H54 (cell line): ENCODE measurements at regions not wholly inside any gene's neighbourhood (a gene's known extent, or its start where the extent isn't known, plus 50 kb on each side); places are given as distances from the start of the nearest gene placed in this dataset.

ENCODE experiments used
- DNase-seq: peaks from one replicate; pipeline ENCODE4 v3.0.0; 2011; ENCODE audit warnings: low spot score, mixed read lengths; ENCODE audit not compliant: insufficient read length
- FAIRE-seq: peaks from 3 replicates; lab custom pipeline; 2011; peaks lifted over from hg19 to GRCh38; lab: Jason Lieb, UNC
- POLR2A ChIP-seq: IDR thresholded peaks from 2 replicates; pipeline ENCODE4 v1.6.1; 2011; ENCODE audit warnings: low read depth, mild to moderate bottlenecking, low read length

DNA sequence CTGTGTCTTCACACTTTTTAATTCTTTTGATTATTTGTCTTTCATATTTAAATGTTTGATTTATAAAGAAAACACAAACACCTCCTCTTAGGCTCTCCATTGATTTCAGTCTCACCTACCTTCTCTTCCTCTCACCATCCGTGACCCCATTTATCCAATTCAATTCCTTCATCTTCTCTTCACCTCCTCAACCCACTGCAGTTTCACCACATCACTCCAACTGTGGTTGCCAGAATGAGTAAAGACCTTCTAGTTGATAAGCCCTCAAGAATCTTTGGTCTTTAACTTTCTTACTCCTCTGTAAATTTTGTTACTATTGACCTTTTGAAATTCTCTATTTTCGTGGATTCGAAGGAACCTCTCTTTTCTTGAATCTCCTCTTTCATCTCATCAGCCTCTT lies 260.7 kb downstream of the CHRM3 start:
- FAIRE-seq: no peak
- no peak for TF ChIP-seq POLR2A
- DNase-seq: no peak

DNA sequence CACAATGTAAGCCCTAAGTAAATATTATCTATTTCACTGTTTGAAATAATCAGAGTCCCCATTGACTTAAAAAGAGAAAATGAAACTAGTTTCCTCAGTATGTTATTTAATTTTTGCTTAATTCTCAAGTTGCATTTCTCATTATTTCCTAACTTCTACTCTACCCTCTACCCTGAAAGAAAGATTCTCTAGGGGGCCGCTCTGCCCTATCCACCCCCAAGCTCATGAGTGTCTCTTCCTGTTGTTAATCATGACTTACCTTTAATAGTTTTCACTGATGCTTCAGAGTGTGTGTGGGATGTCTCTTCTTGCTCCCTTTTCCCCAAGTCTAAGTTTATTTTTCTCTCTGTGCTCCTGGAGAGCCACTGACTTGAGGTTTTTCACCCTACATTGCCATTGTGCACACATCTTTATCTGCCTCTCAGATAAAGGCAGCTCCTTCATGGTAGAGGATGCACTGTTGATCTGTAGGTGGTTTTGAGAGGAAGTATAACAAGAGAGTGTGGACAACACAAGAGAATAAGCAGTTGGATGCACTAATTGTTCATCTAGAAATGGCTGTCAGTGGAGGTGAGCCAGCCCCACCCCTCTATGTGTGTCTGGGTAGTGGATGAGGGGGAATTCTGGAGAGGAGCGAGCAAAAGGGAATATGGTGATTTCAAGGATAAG lies 261.7 kb downstream of the CHRM3 start:
- no peak for DNase-seq
- FAIRE-seq: no peak
- no peak for TF ChIP-seq POLR2A

DNA sequence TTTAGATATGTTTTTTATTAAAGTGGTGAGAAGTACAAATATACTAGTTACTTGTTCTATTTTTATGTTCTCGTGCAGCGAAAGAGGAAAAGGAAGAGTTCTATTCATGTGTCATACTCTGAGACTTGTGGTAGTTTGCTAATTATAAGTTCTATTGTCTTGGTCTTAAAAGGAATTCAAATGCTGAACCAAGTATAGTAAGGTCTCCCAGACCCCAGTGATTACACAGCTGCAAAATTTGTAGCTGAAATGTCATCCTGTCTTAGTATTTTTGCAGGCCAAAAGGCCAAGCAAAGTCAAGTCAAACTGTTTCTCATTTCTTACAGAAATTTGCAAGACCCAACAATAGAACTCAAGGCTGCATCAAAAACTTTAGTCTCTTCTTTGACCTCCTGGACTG lies 268.7 kb downstream of the CHRM3 start:
- FAIRE-seq: no peak
- DNase-seq: no peak
- TF ChIP-seq POLR2A: no peak

DNA sequence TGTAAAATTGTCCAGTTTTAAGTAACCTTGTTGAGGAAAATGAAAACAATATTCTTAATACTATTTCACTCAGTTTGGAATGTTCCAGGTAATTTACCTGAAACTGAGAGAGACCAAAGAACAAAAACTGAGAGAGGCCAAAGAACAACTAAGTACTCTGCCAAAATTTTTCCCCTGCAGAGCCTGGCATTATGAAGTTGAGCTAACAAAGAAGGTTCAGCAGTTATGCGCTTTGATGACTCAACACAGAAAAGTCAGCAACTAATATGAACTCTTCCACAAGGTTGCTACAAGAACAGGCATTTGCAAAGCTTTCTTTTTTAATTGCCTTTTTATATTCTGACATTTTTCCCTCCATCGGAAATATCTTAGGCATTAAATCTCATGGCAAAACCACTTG lies 270.9 kb downstream of the CHRM3 start:
- DNase-seq (no peak), FAIRE-seq (no peak)
- TF ChIP-seq POLR2A: no peak

DNA sequence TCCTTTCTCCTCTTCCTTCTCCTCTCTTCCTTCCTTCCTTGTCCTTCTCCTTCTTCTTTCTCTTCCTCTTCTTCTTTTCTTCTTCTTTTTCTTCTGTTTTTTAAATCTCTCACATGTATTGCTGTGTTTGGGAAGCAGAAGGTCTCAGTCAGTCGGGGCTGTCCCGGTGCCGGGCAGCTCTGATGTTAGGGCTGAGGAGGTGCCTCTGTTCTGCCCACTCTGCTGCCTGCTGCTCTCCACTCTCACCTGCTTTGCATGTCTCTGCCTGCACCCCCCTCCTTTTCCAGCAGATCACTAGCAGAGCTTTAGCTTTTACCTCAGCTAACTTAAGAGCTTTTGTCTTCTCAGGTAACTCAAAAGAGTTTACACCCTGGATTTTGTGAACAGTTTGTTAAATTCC lies 276.6 kb downstream of the CHRM3 start:
- FAIRE-seq (no peak), DNase-seq (no peak)
- TF ChIP-seq POLR2A: no peak

DNA sequence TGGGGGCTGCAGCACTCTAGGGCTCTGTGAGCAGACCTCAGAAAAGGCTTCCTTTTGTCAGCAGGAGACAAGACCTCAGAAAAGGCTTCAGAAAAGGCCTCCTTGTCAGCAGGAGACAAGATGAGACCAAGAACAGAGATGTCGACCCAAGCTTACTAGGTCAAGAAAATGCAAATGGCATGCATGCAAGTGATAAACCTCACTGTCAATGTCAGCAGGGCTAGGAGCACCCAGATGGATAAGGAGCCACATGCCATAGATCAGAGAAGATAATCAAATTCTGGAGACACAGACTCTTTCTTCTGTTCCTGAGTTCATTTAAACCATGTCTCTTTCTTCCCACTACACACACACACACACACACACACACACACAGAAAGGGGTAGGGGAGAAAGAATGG lies 285.9 kb downstream of the CHRM3 start:
- FAIRE-seq (no peak), DNase-seq (no peak)
- no peak for TF ChIP-seq POLR2A

DNA sequence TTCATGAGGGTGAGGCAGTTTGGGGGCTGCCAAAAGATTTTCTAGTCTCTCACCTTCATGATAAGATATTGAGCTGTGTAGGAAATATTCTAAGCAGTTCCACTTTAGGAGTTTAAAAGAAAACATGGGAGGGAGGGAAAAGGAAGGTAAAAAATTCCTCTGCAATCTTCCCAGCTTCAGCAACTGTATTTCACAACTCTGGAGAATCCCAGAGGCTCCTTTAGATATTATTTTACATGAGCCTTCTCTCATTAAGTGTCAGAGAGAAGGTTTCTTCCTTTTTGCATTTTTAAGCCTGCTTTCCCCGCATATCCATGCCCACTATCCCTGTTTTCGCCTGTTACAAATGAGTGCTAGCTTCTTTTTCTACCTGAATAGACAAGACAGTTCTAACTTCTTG lies 289.4 kb downstream of the CHRM3 start:
- no peak for TF ChIP-seq POLR2A
- no peak for DNase-seq
- FAIRE-seq: no peak

DNA sequence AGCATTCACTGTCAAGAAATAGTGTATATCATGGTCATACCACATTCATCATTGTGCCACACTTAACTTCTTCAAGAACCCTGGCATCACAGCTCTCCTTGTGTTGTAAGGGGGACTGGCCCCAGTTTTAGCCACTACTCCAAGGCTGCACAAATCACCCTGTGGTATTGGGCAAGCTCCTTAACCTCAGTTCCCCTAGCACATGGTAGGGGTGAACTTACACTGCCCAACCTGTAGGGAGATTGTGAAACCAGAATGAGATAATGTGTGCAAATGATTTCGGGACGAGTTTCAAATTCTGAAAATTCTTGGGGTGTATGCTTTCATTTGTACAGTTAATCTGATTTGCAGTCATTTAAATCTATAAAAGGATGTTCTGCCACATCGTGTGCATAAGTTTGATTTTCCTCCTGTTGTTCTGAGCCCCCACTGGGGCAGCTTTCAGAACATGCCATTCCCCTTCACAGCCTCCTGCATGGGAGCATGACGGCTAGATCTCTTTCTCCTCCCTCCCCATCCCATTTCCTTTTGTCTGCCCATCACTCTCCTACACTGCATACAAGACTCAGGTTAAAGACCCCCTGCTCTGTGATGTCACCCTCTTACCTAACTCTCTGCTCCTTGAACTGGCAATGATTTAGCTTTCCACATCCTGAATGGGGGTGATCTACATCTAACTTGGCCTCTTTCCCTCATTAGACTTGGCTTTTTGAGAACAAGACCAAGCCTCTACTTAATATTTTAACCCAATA lies 290.3 kb downstream of the CHRM3 start:
- FAIRE-seq (no peak), DNase-seq (no peak)

DNA sequence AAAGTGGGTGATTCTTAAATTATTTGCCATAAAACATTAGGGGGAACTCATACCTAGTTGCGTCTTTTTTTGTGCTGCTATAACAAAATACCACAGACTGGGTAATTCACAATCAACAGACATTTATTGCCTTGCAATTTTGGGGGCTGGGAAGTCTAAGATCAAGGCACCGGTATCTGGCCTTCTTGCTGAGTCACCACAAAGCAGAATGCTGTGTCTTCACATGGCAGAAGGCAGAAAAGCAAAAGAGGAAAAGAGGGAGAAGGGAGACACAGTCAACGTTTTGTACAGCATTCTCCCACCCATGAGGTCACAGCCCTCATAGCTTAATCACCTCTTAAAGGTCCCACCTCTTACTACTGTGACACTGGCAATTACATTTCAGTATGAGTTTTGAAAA lies 291.0 kb downstream of the CHRM3 start:
- TF ChIP-seq POLR2A: no peak
- FAIRE-seq: no peak
- no peak for DNase-seq

More for the DNA sequence above, 290.3 kb downstream of the CHRM3 start:
- no peak for TF ChIP-seq POLR2A

DNA sequence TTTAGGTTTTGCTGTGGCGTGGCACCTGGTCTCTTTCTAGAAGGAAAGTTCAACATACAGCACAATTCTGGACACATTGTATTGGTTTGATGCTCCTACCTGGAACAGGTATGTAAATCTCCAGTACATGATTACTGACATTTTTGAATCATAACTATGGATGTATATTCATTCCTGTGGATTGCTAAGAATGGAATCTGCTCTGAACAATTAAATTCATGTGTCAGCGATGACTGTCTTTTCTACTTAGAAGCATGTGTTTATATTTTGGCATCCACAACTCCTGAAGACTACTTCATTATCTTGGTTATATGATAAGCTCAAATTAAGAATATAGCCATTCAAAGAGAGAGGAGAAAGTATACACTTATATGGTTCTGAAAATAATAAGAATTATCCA lies 291.8 kb downstream of the CHRM3 start:
- TF ChIP-seq POLR2A: no peak
- FAIRE-seq (no peak), DNase-seq (no peak)

DNA sequence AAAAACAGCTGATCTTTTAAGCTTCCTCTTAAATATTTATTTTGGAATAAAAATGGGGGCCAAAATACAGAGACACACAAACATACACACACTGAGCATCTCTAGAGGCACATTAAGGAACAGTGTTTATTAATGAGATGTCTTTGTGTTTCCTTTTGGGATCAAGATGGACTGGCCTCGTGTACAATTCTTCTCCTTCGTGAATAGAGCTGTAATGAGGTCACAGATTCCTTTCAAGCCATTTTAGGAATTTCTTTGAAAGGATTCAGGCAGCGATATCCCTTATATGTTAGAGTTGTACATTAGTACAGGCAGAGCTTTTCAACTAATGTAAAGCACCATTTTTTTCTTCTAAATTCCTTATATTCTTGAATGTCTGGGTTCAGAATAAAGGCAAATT lies 295.7 kb downstream of the CHRM3 start:
- DNase-seq: no peak
- no peak for FAIRE-seq
- no peak for TF ChIP-seq POLR2A

DNA sequence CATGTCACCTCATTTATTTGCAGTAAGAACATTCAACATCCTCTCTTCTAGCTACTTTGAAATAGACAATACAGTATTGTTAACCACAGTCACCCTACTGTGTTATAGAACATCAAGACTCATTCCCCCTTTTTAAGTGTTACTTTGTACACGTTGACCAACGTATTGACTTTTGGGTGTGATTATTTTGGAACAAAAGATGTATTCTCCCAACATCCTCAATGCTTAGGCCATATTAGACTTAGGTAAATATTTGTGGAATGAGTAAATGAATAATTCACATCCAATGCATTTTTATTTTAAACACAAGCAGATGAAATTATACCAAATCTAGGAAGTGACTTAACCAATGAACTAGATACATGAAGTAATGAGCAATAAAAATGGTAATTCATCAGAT lies 296.6 kb downstream of the CHRM3 start:
- no peak for DNase-seq
- no peak for FAIRE-seq
- no peak for TF ChIP-seq POLR2A

DNA sequence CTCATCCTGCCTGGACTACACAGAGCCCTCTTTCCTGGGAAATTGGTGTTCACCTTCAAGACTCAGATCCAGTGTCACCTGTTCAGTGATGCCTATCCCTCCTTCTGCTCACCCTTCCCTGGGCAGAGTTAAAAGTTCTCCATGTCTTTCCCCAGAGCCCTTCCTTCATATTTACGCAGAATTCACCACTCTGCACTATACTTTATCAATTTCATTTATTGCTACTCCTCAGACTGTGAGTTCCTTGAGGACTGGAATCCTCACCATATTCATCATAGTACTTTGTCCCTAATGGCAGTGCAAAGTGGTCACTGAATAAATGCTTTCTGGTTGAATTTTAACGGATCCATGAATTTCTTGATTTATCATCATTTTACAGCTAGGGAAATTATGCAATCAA lies 300.0 kb downstream of the CHRM3 start:
- FAIRE-seq: no peak
- DNase-seq: no peak
- TF ChIP-seq POLR2A: no peak

DNA sequence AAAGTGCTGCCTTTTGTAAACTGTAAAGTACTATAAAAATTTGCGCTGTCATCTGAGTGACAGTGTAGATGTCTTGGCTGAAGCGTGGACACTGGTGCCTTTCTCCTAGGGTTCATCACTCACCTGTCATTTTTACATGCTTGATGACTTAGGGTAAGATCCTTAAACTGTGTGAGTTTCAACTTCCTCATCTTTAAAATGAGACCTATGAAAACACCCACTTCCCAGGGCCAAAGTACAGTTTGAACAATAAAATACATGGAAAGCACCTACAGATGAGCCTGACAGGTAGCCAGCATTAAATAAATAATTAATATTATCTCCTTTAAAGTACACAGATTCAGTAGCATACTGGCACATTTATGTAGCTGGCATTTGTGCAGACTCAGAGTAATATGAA lies 309.9 kb downstream of the CHRM3 start:
- no peak for FAIRE-seq

DNA sequence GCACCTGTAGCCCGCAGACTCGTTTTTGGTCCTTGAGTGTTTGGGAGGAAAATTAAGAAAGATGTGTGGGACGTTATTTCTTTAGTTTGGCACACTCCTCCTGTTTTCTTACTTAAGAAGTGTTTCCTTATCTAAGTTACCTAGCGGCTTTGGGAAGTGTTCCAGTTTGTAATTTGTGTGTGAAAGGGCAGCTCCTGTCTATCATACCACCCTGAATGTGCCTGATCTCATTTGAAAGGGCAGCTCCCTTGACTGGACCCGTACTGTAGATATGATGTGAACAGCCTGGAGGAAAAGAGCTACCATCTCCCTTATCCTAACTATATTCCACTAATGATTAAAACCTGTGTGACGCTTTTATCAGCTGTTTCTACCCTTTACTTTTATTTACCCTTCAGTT lies 314.3 kb downstream of the CHRM3 start:
- FAIRE-seq (no peak), DNase-seq (no peak)
- no peak for TF ChIP-seq POLR2A

More for the DNA sequence above, 309.9 kb downstream of the CHRM3 start:
- TF ChIP-seq POLR2A: no peak
- DNase-seq: no peak

DNA sequence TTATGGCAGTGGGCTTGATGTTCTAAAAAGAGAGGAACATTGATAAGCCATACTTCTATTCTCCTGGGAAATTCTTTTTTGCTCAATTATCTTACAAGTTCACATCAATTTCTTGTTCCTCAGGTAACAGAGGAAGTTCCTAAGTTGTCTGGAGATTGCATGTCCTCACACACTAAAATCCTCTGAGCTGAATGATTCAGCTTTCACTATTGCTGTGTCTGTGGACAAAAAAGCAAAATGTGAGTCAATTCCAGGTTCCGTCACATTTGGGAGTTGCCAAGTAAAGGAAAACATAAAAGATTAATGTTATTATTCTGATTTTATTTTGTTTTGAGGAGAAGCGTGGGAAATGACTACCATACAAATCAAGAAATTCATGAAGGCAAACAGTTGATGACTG lies 316.7 kb downstream of the CHRM3 start:
- no peak for TF ChIP-seq POLR2A
- no peak for DNase-seq
- no peak for FAIRE-seq
